Activated naive CD4-positive, alpha-beta T cell treated with anti-CD3 and anti-CD28 coated beads, Interleukin-2, amount 50 U/mL, for 24 hours (primary cell): ENCODE measurements at regions not wholly inside any gene's neighbourhood (a gene's known extent, or its start where the extent isn't known, plus 50 kb on each side); places are given as distances from the start of the nearest gene placed in this dataset.
"Not testable (repeated sequence)": the region's sequence is repeated elsewhere in the genome, so short reads cannot be mapped to it uniquely, and the experiment has no call there.

Experiments
- H3K27ac Mint-ChIP-seq: one replicate; pipeline ENCODE4 v1.8.0; 2021; ENCODE audit warnings: mild to moderate bottlenecking, mixed read lengths
- H3K27me3 Mint-ChIP-seq: one replicate; pipeline ENCODE4 v1.8.0; 2021; ENCODE audit warnings: mixed read lengths
- H3K36me3 Mint-ChIP-seq: one replicate; pipeline ENCODE4 v1.8.0; 2021; ENCODE audit warnings: mixed read lengths
- H3K4me1 Mint-ChIP-seq: one replicate; pipeline ENCODE4 v1.8.0; 2021; ENCODE audit warnings: mixed read lengths
- H3K4me3 Mint-ChIP-seq: one replicate; pipeline ENCODE4 v1.8.0; 2021; ENCODE audit warnings: mild to moderate bottlenecking, mixed read lengths
- H3K9me3 Mint-ChIP-seq: one replicate; pipeline ENCODE4 v1.8.0; 2021; ENCODE audit warnings: mixed read lengths

DNA sequence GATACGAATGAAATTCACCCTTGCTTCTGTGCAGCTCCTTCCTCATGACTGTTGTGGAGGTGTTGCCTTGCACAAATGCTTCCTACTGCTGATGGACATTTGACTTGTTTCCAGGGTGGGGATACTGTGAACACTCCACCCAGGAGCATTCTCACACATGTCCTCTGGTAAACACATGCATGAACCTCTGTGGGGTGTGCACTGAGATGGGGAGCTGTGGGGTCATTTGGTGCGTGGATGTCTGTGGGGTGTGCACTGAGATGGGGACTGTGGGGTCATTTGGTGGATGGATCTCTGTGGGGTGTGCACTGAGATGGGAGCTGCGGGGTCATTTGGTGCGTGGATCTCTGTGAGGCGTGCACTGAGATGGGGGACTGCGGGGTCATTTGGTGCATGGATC, 72.9 kb upstream of the IRX4 start:
- Mint-ChIP-seq H3K4me3 (no peak overlapping the region), H3K4me1 (no peaks in the 10 kb centered on the region), H3K36me3 (no peaks in the 10 kb centered on the region), H3K9me3 (no peaks in the 10 kb centered on the region), H3K27ac (no peak overlapping the region), H3K27me3 (peaks cover 12% of the 10 kb centered on the region)

DNA sequence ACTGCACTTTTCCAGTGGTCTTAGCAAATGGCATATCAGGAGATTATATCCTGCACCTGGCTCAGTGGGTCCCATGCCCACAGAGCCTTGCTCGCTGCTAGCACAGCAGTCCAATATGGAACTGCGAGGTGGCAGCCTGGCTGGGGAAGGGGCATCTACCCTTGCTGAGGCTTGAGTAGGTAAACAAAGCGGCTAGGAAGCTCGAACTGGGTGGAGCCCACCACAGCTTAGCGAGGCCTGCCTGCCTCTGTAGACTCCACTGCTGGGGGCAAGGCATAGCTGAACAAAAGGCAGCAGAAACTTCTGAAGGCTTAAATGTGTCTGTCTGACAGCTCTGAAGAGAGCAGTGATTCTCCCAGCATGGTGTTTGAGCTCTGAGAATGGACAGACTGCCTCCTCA, 71.0 kb upstream of the IRX4 start:
- not testable (repeated sequence) for H3K36me3 Mint-ChIP-seq, H3K9me3 Mint-ChIP-seq, H3K4me3 Mint-ChIP-seq, H3K27ac Mint-ChIP-seq, H3K4me1 Mint-ChIP-seq
- H3K27me3 Mint-ChIP-seq = peaks cover 13% of the 10 kb centered on the region

DNA sequence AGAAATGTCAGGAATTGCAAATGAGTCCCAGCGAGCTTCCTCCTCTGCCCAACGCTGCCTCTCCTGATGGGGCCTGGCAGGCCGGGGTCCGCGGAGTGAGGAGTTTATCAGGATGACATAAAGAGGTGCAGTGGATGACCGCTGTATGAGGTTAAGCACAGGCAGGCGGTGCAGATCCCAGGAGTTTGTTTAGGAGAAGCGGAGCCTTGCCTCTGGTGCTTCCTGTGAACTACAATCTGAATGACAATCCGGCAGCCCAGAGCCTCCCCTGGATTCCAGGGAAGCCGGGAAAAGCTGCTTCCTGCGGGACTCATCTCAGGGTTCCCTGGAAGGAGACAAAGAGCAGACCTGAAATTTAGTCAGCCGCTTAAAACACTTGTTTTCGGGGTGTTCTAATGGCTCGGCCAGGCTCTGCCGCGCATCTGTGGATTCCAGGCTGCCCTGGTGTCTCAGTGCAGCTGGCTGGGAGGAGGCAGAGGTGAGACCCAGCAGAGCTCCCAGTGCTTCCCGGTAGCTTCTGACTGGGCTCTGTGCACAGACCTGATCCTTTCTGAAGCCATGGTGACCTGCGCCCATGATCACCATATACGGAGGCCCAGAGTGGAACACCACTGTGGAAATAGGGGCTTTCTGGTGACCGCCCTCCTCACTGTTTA, 69.8 kb upstream of the IRX4 start:
- H3K9me3 Mint-ChIP-seq = no peaks in the 10 kb centered on the region

DNA sequence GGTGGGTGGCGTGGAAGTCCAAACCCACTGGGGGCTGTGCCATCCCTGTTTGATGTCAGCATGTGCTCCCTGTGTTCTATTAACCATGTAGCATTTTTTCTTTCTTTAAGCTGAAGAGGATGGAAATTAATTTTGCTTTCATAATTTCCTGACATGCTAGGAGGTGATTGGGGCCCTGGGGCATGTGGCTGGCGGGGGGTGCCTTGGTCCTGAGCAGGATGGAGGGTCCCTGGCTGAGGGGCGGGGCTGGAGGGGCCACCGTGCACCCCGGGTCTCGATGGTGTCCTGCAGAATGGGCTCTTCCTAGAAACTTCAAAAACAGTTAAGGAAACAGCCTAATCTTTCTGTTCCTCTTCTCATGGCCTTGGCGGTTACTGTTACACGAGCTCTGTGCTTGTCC, 69.3 kb upstream of the IRX4 start:
- Mint-ChIP-seq H3K9me3 (no peaks in the 10 kb centered on the region), H3K4me3 (no peak overlapping the region), H3K27ac (no peak overlapping the region), H3K4me1 (no peaks in the 10 kb centered on the region), H3K27me3 (peaks cover 14% of the 10 kb centered on the region), H3K36me3 (no peaks in the 10 kb centered on the region)

More for the DNA sequence above, 69.8 kb upstream of the IRX4 start:
- Mint-ChIP-seq H3K36me3 (no peaks in the 10 kb centered on the region), H3K4me3 (no peak overlapping the region), H3K27ac (no peak overlapping the region), H3K27me3 (peaks cover 15% of the 10 kb centered on the region), H3K4me1 (no peaks in the 10 kb centered on the region)

DNA sequence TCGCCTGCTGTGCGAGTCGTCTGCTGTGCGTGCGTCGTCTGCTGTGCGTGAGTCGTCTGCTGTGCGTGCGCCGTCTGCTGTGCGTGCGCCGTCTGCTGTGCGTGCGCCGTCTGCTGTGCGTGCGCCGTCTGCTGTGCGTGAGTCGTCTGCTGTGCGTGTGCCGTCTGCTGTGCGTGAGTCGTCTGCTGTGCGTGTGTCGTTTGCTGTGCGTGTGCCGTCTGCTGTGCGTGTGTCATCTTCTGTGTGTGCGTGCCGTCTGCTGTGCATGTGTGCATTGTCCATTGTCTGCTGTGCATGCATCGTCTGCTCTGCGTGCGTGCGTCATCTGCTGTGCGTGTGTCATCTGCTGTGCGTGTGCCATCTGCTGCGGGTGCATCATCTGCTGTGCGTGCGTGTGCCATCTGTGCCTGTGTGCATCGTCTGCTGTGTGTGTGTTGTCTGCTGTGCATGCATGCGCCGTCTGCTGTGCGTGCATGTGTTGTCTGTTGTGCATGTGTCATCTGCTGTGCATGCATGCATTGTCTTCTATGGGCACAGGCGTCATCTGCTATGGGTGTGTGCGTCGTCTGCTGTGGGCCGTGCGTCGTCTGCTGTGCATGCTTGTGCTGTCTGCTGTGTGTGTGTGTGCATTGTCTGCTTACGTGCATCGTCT, 68.6 kb upstream of the IRX4 start:
- Mint-ChIP-seq H3K4me3 (no peak overlapping the region), H3K27me3 (peaks cover 14% of the 10 kb centered on the region), H3K36me3 (no peaks in the 10 kb centered on the region), H3K9me3 (no peaks in the 10 kb centered on the region), H3K27ac (no peak overlapping the region), H3K4me1 (no peaks in the 10 kb centered on the region)

DNA sequence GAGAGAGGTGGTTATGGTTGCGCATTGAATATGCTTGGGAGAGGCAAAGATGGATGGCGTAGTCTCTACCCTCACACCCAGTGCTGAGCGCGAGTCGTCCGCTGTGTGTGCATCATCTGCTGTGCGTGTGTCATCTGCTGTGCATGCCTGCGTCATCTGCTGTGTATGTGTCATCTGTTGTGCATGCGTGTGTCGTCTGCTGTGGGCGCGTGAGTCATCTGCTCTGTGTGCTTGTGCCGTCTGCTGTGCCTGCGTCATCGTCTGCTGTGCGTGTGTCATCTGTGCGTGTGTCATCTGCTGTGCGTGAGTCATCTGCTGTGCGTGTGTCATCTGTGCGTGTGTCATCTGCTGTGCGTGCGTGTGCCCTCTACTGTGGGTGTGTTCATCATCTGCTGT, 68.0 kb upstream of the IRX4 start:
- H3K27ac Mint-ChIP-seq = no peak overlapping the region
- no peaks in the 10 kb centered on the region for H3K36me3 Mint-ChIP-seq
- H3K9me3 Mint-ChIP-seq = no peaks in the 10 kb centered on the region
- H3K4me1 Mint-ChIP-seq = no peaks in the 10 kb centered on the region
- H3K27me3 Mint-ChIP-seq = peaks cover 15% of the 10 kb centered on the region
- H3K4me3 Mint-ChIP-seq = no peak overlapping the region

DNA sequence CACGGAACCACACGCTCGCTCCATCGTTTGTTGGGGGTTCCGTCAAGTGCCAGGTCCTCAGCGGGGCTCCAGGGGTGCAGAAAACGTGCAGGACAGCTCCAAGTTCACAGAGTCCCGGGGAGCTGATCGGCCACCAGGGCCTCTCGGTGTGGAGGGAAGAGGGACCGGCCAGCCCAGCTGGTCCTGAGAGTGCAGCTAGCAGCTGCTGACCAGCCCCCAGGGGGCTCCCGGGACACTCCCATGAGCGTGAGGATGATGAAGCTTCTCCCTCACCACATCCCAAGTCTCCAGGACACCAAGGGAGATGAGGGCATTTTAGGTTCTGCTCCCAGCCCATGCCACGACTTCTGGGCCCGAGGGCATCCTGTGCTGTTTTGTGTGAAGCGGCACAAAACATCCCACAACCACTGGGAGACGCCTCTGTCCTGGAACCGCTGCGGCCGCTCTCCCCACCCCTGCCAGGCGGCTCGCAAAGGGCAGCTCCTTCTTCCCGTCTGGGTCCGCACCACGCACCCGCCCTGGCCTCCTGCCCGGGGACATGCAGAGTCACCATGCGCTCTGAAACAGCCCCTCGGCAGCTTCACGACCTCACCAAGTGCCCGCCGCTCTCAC, 67.5 kb upstream of the IRX4 start:
- Mint-ChIP-seq H3K27ac (no peak overlapping the region), H3K36me3 (no peaks in the 10 kb centered on the region), H3K9me3 (no peaks in the 10 kb centered on the region), H3K4me3 (no peak overlapping the region), H3K4me1 (no peaks in the 10 kb centered on the region), H3K27me3 (peaks cover 15% of the 10 kb centered on the region)

DNA sequence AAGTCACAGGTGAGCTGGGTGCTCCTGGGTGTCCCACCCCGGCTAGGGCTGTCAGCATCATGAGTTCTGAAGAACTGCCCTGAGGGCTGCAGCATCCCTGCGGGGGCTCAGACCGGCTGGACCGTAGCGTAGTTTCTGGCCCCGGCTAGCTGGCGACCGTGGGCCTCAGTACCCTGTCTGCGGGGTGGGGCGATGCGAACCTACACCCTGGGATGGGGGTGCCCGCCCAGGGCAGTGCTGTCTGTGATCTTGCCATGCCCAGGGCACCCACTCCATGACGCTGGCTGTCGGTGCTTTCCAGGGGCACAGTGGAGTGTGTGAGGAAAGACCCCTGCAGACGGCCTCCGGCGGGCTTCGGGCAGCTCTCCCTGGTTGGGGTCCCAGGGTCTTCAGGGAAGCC, 66.5 kb upstream of the IRX4 start:
- Mint-ChIP-seq H3K4me3 (no peak overlapping the region), H3K9me3 (no peaks in the 10 kb centered on the region), H3K4me1 (no peaks in the 10 kb centered on the region), H3K27me3 (peaks cover 16% of the 10 kb centered on the region), H3K36me3 (no peaks in the 10 kb centered on the region), H3K27ac (no peak overlapping the region)

DNA sequence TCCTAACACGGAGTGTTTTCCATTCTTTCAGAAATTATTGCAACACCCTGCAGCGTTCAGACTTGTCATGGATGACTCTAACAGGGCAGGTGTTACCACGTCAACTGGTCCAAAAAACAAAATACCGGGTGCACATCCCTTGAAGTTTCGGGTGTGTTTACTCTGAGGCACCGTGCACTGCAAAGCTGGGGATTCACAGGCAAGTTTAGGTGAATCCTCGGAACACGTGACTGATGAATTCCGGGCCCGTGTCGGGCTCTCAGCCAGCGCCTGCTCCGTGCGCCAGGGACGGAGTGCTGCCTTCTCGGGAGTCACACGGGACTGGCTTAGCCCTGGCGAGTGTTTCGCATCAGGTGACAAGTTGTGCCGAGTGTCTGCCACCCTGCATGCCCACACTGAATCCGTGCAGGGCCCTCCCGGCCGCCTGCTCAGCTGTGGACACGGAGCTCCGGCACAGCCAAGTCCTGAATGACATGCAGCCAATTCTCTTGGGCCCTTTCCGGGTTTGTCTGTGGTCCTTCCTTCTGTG, 66.0 kb upstream of the IRX4 start:
- H3K4me3 Mint-ChIP-seq = no peak overlapping the region
- no peaks in the 10 kb centered on the region for H3K9me3 Mint-ChIP-seq

DNA sequence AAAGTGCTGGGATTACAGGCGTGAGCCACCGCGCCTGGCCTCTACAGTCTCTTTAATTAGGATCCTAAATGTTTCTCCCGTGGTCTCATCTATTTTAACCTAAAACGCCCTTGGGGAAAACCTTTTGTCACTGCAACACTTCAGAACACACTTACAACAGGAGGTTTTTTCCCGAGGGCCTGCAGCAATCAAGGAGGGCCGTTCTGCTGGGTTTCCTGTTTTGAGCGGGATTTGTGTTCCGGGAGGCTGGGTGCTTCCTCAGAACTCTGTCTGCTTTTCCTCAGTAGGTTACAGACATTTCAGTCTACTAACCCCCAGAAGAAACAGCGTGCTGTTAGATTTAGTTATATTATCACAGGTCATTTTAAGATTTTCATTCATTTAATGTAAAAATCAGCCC, 65.4 kb upstream of the IRX4 start:
- no peak overlapping the region for H3K27ac Mint-ChIP-seq
- H3K4me3 Mint-ChIP-seq = no peak overlapping the region
- H3K36me3 Mint-ChIP-seq = no peaks in the 10 kb centered on the region
- no peaks in the 10 kb centered on the region for H3K9me3 Mint-ChIP-seq
- H3K27me3 Mint-ChIP-seq = peaks cover 12% of the 10 kb centered on the region
- H3K4me1 Mint-ChIP-seq = no peaks in the 10 kb centered on the region

More for the DNA sequence above, 66.0 kb upstream of the IRX4 start:
- Mint-ChIP-seq H3K27ac (no peak overlapping the region), H3K27me3 (peaks cover 17% of the 10 kb centered on the region), H3K4me1 (no peaks in the 10 kb centered on the region), H3K36me3 (no peaks in the 10 kb centered on the region)

DNA sequence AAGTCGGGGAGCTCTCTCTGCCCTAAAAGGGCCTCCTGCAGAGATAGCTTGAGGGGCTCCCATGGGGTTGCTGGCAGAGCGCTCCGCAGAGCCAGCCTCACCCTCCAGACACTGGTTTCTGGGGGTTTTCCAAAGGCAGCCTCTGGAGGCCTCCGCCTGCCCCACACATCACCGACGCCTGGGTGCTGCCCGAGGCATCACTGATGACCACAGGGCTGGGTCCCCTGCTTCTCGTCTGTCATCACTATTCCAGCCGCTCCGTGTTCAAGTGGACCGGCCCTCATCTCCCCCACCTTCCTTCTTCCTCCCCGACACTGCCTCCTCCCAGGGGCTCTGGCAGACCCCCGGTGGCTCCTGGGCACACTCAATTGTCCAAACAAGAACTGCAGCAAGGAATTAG, 64.1 kb upstream of the IRX4 start:
- H3K36me3 Mint-ChIP-seq = no peaks in the 10 kb centered on the region
- peaks cover 10% of the 10 kb centered on the region for H3K27me3 Mint-ChIP-seq
- no peak overlapping the region for H3K27ac Mint-ChIP-seq
- H3K9me3 Mint-ChIP-seq = no peaks in the 10 kb centered on the region
- H3K4me1 Mint-ChIP-seq = no peaks in the 10 kb centered on the region
- H3K4me3 Mint-ChIP-seq = no peak overlapping the region

DNA sequence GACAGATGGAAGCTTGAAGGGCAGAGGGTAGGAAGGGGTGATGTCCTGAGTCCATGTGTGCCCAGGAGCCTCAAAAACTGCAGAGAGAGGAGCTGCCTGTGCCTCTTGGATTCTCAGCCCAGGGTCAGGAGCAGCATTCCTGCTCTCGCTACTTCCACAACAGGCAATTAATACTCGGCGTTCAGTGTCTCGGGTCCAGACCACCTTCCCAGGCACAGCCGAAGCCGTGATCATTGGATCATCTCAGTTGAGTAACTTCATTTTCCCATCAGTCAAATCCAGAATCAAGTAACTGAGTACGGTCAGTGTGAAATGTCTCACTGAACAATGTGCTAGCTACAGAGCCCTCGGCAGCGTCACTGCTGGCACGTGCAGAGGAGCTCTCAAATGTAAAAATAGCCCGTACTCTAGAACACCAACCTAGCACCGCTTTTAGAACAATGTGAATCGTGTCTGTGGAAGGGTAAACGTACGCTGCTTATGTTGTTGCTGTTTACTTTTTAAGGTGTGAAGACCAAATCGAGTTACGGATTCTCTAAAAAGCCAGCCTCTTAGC, 63.5 kb upstream of the IRX4 start:
- Mint-ChIP-seq H3K4me3 (no peak overlapping the region), H3K36me3 (no peaks in the 10 kb centered on the region), H3K27ac (no peak overlapping the region), H3K27me3 (peaks cover 10% of the 10 kb centered on the region), H3K4me1 (no peaks in the 10 kb centered on the region), H3K9me3 (no peaks in the 10 kb centered on the region)

DNA sequence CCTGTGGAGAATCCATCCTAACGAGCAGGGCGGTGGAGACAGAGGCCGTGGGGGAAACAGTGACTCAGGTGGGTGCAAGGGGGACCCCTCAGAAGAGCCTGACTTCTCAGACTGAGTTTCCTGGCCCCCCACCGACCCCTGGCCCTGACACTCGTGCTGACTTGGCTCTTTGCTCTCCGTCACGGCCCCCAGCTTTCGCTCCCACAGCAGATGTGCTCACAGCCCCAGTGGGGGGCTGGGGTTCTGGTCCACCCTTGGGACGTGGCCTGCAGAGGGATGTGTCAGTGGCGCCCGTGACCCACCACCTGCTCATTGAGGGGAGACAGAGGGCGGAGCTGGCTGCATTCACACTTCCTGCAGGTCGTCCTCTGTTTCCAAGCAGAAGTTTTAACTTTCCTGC, 62.9 kb upstream of the IRX4 start:
- no peaks in the 10 kb centered on the region for H3K4me1 Mint-ChIP-seq
- H3K36me3 Mint-ChIP-seq = no peaks in the 10 kb centered on the region
- no peak overlapping the region for H3K27ac Mint-ChIP-seq
- H3K27me3 Mint-ChIP-seq = peaks cover 8% of the 10 kb centered on the region
- H3K4me3 Mint-ChIP-seq = no peak overlapping the region
- H3K9me3 Mint-ChIP-seq = no peaks in the 10 kb centered on the region

DNA sequence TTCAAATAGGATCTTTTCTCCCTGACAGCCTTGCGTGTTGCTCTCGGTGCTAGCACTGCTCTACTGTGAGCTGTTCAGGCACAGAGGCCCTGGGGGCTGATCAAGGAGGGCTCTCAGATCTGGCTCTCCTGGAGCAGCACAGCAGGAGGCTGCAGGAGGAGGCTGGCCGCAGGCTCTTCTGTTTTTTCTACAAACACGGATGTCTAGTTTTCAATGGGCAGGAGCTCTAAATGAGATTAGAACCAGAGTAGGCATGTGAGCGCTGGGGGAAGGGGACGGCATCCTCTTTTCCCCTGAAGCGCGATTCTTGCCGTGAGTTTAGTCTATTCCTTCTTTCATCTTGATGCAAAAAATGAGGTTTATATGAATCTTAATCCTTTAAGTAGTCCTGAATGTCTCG, 61.7 kb upstream of the IRX4 start:
- Mint-ChIP-seq H3K36me3 (no peaks in the 10 kb centered on the region), H3K4me3 (no peak overlapping the region), H3K27ac (no peak overlapping the region), H3K4me1 (no peaks in the 10 kb centered on the region), H3K27me3 (peaks cover 11% of the 10 kb centered on the region), H3K9me3 (no peaks in the 10 kb centered on the region)

DNA sequence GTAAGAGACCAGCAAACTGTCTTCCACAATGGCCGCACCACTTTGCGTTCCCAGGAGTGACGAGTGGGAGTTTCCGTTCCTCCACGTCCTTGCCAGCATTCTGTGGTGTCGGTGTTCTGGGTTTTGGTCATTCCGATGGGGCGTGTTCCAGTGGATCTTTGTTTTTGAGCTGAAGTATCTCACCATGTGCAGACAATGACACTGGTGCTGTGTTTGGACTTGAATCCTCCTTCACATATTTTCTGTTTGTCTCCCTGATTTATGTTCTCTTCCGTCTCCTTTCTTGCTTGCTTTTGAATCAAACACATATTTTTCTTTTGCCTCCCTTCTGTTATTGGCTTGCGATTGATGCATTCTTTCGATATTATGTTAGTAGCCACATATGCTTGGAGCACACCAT, 60.8 kb upstream of the IRX4 start:
- Mint-ChIP-seq H3K27me3 (peaks cover 11% of the 10 kb centered on the region), H3K36me3 (no peaks in the 10 kb centered on the region)

DNA sequence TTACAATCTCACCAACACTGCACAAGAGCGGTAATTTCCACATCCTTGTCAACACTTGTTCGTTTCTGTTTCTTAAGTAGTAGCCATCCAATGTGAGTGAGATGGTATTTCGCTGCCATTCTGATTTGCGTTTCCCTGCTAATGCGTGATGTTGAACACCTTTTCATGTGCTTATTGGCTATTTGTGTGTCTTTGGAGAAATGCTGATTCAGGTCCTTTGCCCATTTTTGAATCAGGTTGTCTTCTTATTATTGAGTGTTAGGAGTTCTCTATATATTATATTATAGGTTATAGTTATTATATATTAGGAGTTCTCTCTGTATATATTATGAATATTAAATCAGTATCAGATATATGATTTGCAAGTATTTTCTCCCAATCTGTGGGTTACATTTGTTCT, 59.9 kb upstream of the IRX4 start:
- H3K4me1 Mint-ChIP-seq = no peaks in the 10 kb centered on the region
- H3K27ac Mint-ChIP-seq = no peak overlapping the region
- H3K36me3 Mint-ChIP-seq = no peaks in the 10 kb centered on the region
- peaks cover 9% of the 10 kb centered on the region for H3K27me3 Mint-ChIP-seq
- H3K9me3 Mint-ChIP-seq = no peaks in the 10 kb centered on the region
- no peak overlapping the region for H3K4me3 Mint-ChIP-seq

More for the DNA sequence above, 60.8 kb upstream of the IRX4 start:
- Mint-ChIP-seq H3K9me3 (no peaks in the 10 kb centered on the region), H3K4me1 (no peaks in the 10 kb centered on the region), H3K4me3 (no peak overlapping the region), H3K27ac (no peak overlapping the region)
